ENCODE measurements at regions not wholly inside any gene's neighbourhood (a gene's known extent, or its start where the extent isn't known, plus 50 kb on each side); places are given as distances from the start of the nearest gene placed in this dataset.

- no peaks in the 10 kb centered on the region for H3K36me3 ChIP-seq (ENCODE audit: control insufficient read depth, insufficient read depth, low read length)
- no peak overlapping the region for H2AFZ ChIP-seq (replicated peaks; ENCODE audit: low read length, poor library complexity)
- no peaks in the 10 kb centered on the region for H3K79me1 ChIP-seq (ENCODE audit: low read depth in 1 of 2, low read length in 2 of 2)
- no peaks in the 10 kb centered on the region for H3K9me3 ChIP-seq (ENCODE audit: control insufficient read depth, insufficient read depth, low read length)
- dilution Hi-C loops (cut with HindIII; ENCODE audit: low sequenced_read_pairs, unreplicated experiment) = no loop called here
- peaks cover 6% of the 10 kb centered on the region; the same call in 1 of the 2 replicates for H3K9me1 ChIP-seq (ENCODE audit: insufficient read depth, low read length)
- no peak for ATAC-seq (ENCODE audit: low read depth)
- no peaks in the 10 kb centered on the region for H4K20me1 ChIP-seq (ENCODE audit: insufficient read depth, low read length)
- H3K4ac ChIP-seq (ENCODE audit: low read depth, low read length) = no peak overlapping the region
- no peak overlapping the region for H2BK15ac ChIP-seq (ENCODE audit: low read depth, low read length)
- H3K56ac ChIP-seq (ENCODE audit: extremely low read depth, insufficient read depth, low read length) = no peak overlapping the region
- H3K23ac ChIP-seq (ENCODE audit: low read depth, low read length) = no peak overlapping the region
- H3K4me2 ChIP-seq (ENCODE audit: low read depth, low read length) = no peak overlapping the region
- no peak overlapping the region for H4K91ac ChIP-seq (ENCODE audit: insufficient read depth, low read depth, low read length)
- no peak overlapping the region for H2AK9ac ChIP-seq (replicated peaks; ENCODE audit: low read depth, low read length, poor library complexity)
- no peak overlapping the region for H2AK5ac ChIP-seq (ENCODE audit: low read depth, low read length)
- no peak overlapping the region for H3K27ac ChIP-seq (ENCODE audit: insufficient read depth, low read length)
- no peak overlapping the region for H3K9ac ChIP-seq (ENCODE audit: low read depth, low read length)
- TF ChIP-seq MAZ (IDR thresholded peaks at IDR 0.05; ENCODE audit: borderline replicate concordance, low read depth, low read length) (no peak), CHD1 (IDR thresholded peaks at IDR 0.05; ENCODE audit: low read depth, low read length) (no peak)
- DNase-seq = no peak
- no peak overlapping the region for H2BK120ac ChIP-seq (ENCODE audit: low read depth, low read length)
- H3K18ac ChIP-seq (ENCODE audit: low read depth, low read length) = no peak overlapping the region
- ChIA-PET POLR2A (ENCODE audit: unreplicated experiment) (no interaction called here), CTCF (no interaction called here)
- no peak overlapping the region for H3K14ac ChIP-seq (replicated peaks; ENCODE audit: low read depth, low read length)
- no TSS peak for BruUV-seq (replicated peaks)
- no peak overlapping the region for H4K5ac ChIP-seq (ENCODE audit: low read depth, low read length)
- H2BK5ac ChIP-seq (ENCODE audit: low read depth, low read length, poor library complexity, severe bottlenecking) = no peak overlapping the region
- peaks cover 6% of the 10 kb centered on the region; the same call in 1 of the 2 replicates for H3K4me1 ChIP-seq (ENCODE audit: control insufficient read depth, insufficient read depth, low read length)
- H2BK20ac ChIP-seq (ENCODE audit: low read depth, low read length) = no peak overlapping the region
- no peaks in the 10 kb centered on the region for H3K27me3 ChIP-seq (ENCODE audit: control insufficient read depth, insufficient read depth, low read length)
- in situ Hi-C loops (cut with MboI; ENCODE audit: low sequenced_read_pairs) = no loop called here
- intact Hi-C loops (cut with micrococcal nuclease) = no loop called here
- H4K8ac ChIP-seq (ENCODE audit: low read depth in 2 of 2, low read length in 2 of 2) = no peak overlapping the region
- no peak overlapping the region for H3K4me3 ChIP-seq (ENCODE audit: insufficient read depth, low read depth, low read length)
Observed at GRCh38 chr4:99708551-99708950, 50.9 kb upstream of the C4orf54 start.

Measured in IMR-90 (cell line).